NOMO-1 treated with dmso at 0.1 percent for 144 hours (cell line): ENCODE measurements at regions not wholly inside any gene's neighbourhood (a gene's known extent, or its start where the extent isn't known, plus 50 kb on each side); places are given as distances from the start of the nearest gene placed in this dataset.
"Not testable (repeated sequence)": the region's sequence is repeated elsewhere in the genome, so short reads cannot be mapped to it uniquely, and the experiment has no call there.

Experiments
- DNase-seq: peaks from one replicate; lab custom pipeline; 2025; ENCODE audit not compliant: unreplicated experiment; lab: John Stamatoyannopoulos, UW

DNA sequence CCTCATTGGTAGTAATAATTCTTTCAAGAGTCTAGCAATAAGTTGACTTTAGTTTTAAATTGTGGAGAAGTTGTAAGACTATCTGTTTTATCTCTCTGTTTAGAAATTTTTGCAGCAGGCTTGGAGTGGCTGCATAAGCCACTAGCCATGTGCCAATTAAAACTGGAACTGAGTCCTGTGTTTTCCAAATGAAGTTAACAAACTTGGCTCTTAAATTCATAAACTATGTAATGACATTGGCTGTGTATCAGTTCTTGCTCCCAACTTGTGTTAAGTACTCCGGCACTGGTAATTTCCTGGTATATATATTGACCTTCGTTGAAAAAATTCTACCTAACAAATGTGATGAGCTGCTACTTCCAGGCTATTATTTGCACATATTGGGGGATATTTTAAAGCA, 420.4 kb downstream of the GBA3 start:
- no peak for DNase-seq

DNA sequence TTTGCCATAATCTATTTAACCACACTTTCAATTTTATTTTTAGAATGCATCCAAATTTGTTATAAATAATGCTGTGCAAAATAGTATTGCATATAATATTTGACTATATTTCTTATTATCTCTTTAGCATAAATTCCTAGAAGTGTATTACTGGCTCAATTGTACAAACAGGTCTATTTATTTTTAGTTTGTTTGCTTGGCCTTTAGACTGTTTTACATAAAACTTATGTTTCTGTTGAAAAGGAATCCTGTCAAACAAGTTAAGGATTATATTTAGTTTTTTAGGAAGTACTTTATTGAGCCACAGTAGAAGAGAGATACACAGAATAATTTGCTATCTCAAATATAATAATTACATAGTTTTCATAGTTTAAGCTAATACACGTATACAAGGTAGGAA, 413.8 kb downstream of the GBA3 start:
- DNase-seq, result no peak

DNA sequence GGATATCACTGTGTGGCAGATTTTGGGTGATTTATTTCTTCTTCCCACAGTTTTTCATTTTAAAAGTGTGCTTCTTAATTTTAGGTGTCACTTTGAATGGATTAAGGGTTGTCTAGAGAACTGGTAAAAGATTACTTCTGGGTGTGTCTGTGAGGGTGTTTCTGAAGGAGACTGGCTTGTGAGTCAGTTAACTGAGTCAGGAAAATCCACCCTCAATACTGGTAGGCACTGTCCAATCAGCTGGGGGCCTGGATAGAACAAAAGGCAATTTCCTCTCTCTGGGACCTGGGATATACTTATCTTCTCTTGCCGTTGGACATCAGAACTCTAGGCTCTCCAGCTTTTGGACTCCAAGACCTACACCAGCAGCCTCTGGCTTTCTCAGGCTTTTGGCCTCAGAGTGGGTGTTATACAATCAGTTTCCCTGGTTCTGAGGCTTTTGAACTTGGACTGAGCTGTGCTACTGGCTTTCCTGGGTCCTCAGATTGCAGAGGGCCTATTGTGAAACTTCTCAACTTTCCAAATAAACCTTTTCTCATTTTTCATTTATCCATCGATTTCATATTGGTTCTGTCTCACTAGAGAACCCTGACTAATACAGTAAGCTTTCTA, 413.1 kb downstream of the GBA3 start:
- DNase-seq, result no peak

DNA sequence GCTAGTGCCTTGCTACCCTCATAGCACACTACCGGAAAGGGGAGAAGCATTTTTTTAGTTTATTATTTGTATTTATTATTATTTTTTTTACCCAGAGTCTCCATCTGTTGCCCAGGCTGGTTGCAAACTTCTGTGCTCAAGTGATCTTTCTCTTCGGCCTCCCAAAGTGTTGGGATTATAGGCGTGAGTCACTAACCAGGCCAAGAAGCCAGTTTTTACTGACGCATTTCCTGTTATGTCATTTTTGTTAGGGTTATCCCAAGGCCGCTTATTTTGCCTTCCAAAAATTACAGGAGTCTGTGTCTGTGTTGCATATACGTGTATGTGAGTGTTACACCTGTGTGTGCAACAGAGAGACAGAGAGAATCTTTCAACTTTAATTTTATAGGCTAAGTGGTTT, 404.5 kb downstream of the GBA3 start:
- DNase-seq, result peak; percentile 7

DNA sequence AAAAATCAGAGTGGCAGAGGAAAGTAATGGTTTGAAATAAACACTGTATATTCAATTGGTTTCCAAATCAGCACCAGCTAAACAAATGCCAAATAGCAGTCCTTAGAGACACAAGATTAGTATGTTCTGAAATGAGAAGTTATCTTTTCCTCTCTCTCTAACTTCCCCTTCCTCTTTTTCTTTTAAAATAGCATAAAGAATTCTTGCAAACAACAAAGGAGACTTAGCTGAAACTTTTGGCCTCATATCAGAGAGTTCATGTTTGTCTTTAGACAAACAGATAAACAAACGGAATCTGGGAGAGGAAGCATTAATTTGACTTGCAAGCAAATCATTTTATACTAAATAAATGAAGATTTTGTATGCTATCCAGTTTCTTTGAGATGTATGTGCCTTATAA, 399.0 kb downstream of the GBA3 start:
- peak; percentile 33 for DNase-seq

- no peak for DNase-seq
Observed at GRCh38 chr4:23085249-23085568, 392.5 kb downstream of the GBA3 start.

DNA sequence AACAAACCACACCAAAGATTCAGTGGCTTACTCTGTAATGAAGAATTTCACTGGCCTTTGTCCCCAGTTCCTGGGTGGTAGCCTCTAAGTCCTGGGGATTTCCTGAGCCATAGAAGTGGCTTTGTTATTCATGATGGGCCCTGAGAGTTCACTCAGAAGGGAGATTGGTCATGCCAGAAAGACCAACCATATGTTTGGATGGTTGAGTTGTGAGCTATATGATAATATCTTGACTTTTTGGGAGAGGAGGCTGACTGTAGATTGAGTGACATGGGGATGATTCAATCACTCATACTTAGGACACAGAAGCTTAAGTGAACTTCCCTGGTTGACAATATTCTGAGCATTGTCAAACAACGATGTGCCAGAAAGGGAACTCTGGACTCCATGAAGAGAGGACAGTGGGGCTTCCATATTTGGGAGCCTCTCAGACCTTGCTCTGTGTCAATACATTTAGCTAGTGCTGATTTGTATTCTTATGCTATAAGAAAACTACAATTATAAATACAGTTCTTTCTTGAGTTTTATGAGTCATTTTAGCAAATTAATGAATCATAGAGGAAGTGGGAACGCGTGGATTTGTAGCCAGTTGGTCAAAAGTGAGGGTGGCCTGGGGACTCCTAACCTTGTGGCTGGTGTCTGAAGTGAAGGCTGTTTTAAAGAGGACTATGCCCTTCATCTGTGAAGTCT, 392.0 kb downstream of the GBA3 start:
- peak; percentile 38 for DNase-seq

- no peak for DNase-seq
Observed at GRCh38 chr4:23083391-23083790, 390.7 kb downstream of the GBA3 start.

DNA sequence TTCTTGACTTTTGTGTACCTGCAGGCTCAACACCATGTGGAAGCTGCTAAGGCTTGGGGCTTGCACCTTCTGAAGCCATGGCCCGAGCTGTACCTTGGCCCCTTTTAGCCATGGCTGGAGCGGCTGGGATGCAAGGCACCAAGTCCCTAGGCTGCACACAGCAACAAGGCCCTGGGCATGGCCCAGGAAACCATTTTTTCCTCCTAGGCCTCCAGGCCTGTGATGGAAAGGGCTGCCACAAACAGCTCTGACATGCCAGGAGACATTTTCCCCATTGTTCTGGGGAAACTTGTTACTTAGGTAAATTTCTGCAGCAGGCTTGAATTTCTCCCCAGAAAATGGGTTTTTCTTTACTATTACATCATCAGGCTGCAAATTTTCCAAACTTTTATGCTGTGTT, 387.4 kb downstream of the GBA3 start:
- DNase-seq, result not testable (repeated sequence)

DNA sequence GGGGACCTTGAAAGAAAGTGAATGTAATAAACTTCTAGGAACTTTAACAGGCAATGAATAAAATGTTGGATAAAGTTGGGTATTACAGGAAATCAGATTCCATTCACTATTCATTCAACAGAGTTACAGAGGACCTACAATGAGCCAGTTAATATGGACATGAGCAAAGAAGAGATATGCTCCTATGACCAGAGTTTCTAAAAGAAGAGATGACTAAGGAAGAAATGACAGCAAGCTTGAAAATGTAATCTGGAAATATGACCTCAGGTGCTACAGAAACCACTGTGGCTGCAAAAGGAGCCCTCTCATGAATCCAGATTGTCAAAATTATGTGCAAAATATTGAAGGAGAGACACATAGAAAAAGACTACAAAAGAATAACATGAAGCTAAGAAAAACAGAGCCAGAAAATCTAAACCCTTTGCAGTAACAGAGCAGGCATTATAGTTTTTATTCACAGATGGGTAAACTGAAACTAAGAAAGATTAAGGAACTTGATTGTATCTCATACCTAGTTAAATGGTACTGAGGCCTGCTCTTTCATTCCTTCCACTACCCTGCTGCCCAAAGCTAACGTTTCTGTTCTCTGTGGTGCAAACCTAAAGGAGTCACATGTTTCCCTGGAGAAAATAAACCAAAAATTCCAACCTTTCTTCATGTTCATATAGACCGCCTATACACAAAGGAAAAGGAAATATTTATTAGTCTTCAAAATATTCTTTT, 378.3 kb downstream of the GBA3 start:
- no peak for DNase-seq

DNA sequence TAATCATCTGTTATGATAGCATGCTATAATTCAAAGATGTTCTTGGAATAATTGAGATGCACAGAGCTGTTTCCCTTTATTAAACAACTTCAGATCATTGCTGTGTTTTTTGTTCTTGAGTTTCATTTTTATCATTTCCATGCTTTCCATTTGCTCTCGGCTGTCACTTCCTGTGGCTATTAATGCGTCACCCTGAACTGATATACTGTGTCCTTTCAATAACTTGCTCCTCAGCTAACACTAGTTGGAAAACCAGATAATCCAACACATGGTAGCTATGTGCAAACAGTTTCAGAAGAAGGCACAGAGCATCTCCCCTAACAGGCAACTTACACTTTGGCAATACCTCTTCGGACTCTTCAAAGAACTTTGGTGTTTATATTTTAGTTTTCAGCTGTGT, 376.0 kb downstream of the GBA3 start:
- no peak for DNase-seq

GRCh38 chr4:23068287-23068686, 375.6 kb downstream of the GBA3 start:
- DNase-seq, result no peak

GRCh38 chr4:23062188-23062587, 369.5 kb downstream of the GBA3 start:
- no peak for DNase-seq

- no peak for DNase-seq
Observed at GRCh38 chr4:23061431-23061830, 368.7 kb downstream of the GBA3 start.

DNA sequence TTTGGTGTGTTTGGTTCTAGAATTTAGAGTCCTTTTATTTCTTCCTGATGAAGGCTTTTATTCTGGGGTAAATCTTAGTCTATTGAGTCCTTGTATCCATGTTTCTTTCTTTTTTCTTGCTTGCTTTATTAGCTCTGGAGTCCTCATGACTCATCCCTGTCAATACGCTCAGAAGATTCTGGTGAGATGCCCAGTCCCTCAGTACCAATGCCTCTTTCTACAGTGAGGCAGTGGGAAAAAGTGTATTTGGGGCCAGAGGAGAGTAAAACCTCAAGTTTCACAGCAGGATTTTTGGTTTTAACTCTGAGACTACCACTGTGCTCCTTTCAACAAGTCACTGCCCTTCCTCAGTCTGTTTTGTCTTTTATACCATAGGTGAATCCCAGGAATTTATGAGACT, 368.0 kb downstream of the GBA3 start:
- no peak for DNase-seq

DNA sequence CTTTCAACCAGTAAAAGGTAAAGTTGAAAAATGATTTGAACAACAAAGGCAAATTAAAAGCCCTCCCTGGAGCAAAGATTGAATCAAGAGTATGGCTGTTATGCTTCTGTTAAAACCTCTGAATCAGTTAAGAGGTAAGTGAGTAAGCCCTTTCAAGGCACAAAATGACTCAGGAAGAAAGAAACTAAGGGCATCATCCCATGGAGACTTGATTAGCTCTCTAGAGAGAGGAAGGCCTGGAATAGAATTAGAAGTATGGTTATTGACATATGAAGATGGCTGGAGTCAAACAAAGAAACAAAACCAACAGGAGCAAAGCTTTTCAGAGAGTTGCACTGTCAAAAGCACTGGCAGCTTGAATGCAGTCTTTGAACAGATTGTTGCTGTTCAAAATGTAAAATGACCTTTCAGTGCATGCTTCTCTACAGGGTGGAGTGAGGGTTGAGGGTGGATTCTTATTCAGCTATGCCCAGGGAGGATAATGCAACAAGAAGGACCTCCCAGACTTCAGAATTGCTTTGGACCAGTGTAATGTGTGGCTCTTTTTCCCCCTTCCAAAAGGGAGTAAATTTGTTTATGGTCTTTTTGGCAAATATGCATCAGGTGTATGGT, 365.5 kb downstream of the GBA3 start:
- no peak for DNase-seq

GRCh38 chr4:23041501-23041900, 348.8 kb downstream of the GBA3 start:
- DNase-seq, result no peak

- no peak for DNase-seq
Observed at GRCh38 chr4:23040539-23040938, 347.8 kb downstream of the GBA3 start.

- no peak for DNase-seq
Observed at GRCh38 chr4:23039818-23040217, 347.1 kb downstream of the GBA3 start.

DNA sequence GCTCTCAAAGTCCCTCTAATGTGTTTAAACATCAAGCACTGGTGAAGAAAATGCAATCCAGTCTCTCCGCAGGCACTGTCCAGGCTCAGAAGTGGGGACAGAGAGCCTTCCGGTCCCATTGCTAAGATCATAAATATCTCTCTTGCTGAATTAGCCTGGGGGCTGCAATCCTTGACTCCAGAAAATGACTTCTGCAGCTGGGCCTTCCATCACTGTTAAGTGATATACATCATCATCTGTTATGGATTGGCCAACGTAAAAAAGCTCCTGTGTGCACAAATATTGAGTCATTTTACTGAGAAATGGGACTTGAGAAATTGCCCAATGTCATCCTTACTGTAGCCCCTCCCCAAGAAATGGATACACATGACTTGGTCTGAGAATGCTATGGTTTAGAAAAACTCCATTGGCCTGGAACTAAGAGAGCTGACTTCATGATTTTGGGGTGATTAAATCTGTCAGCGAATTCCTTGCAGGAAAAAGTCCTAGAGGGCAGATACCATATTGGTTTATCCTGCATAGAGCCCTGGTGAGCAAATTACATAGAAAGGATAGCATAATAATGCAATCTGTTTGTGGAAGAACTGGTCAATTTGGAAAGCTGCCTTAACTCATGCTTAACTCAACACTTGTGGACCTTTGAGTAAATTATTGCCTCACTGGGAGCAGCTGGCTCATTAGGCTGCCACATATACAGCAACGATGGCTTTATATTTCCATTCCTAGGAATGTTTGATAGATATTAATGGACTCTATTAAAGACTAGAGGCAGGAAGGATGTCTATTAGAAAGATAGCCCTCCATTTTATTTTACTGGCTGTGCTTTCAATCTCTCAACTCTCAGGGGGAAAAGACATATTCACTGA, 346.1 kb downstream of the GBA3 start:
- DNase-seq, result no peak

- no peak for DNase-seq
Observed at GRCh38 chr4:23036921-23037495, 344.3 kb downstream of the GBA3 start.
